ENCODE measurements at regions not wholly inside any gene's neighbourhood (a gene's known extent, or its start where the extent isn't known, plus 50 kb on each side); places are given as distances from the start of the nearest gene placed in this dataset.
"Not testable (repeated sequence)": the region's sequence is repeated elsewhere in the genome, so short reads cannot be mapped to it uniquely, and the experiment has no call there.

DNA sequence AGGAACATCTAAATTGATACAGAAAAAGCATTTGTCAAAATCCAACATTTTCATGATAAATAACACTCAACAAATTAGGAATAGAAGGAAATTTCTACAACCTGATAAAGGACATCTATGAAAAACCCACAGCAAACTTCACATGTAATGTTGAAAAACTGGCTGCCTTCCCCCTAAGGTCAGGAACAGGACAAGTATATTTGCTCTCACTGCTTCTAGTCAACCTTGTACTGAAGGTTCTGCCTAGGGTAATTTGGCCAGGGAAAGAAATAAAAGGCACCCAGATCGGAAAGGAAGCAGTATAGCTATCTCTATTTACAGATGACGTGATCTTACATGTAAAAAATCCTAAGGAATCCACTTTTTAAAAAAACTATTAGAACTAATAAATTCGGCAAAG, 97.1 kb upstream of the USP9X start:
- Mint-ChIP-seq H3K27ac (no peak overlapping the region), H3K9me3 (peaks cover 0 to 6% (median 4%) of the 10 kb centered on the region in 3 donors), H3K4me1 (no peaks in the 10 kb centered on the region), H3K4me3 (no peak overlapping the region), H3K27me3 (peaks cover 0 to 7% of the 10 kb centered on the region in 2 donors), H3K36me3 (no peaks in the 10 kb centered on the region)
- Histone ChIP-seq H3K4me1 (ENCODE audit: control insufficient read depth in 1 of 2, extremely low read depth in 1 of 2, insufficient read depth in 2 of 2, low read length in 2 of 2) (no peaks in the 10 kb centered on the region), H3K36me3 (ENCODE audit: control insufficient read depth in 2 of 2, extremely low read depth in 1 of 2, insufficient read depth in 1 of 2, low read length in 1 of 2) (no peaks in the 10 kb centered on the region), H3K9me3 (no peaks in the 10 kb centered on the region), H3K4me3 (ENCODE audit: control insufficient read depth in 1 of 2, extremely low read depth in 1 of 2, low read length in 1 of 2) (no peak overlapping the region), H3K27ac (ENCODE audit: low read length) (no peak overlapping the region), H3K27me3 (replicated peaks in 1 of 2; ENCODE audit: control insufficient read depth in 2 of 2, extremely low read depth in 1 of 2, insufficient read depth in 2 of 2, low read length in 1 of 2) (no peaks in the 10 kb centered on the region)
- ChIA-PET POLR2A (interaction anchor here in 1 of 2 donors (0.6 kb wide), 1 partner anchor 48 kb away, joined by 4 read pairs; no protein-coding TSS in a partner anchor), CTCF (no interaction called here)
- ATAC-seq (replicated peaks in 1 of 4) (no peak), DNase-seq (no peak)
- 100% methylated on average over 1 of the region's 3 CpGs for WGBS (ENCODE audit: insufficient coverage)

DNA sequence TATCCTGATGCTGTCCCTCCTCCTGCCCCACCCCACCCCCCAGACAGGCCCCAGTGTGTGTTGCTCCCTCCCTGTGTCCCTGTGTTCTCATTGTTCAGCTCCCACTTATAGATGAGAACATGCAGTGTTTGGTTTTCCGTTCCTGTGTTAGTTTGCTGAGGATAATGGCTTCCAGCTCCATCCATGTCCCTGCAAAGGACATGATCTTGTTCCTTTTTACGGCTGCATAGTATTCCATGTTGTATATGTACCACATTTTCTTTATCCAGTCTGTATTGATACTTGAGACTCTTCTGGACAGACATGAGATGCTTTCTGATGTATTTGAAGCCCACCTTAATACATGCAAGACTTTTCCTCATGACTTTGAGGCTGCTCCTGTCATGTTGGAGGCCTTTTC, 91.8 kb upstream of the USP9X start:
- CTCF ChIA-PET: not testable (repeated sequence)

DNA sequence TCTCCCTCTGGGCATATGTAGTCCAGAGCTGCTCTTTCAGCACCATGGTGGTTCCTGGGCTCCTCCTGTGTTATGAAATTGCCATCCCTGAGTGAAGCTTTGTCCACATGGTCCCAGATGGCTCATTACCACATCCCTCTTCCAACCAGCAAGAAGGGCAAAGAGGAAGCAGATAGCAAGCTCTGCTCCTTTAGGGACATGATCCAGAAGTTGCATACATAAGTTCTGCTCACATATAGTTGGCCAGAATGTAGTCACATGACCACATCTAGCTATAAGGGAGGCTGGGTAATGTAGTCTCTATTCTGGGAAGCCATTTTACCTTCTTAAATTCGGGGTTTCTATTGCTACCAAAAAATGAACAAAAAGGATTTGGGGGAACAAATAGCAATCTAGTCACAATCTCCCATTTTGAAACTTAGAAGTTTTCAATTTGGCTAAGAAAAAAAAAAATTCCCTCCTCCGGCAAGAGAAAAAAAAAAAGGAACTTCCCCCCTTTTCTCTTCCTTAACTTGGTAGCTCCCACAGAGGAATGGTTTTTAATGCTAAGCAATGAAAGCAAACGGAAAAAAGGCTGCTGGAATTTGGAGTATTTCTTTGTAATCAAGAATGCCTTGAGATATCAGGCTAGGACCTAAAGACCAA, 88.2 kb upstream of the USP9X start:
- H3K27me3 ChIP-seq (replicated peaks in 1 of 2; ENCODE audit: control insufficient read depth in 2 of 2, extremely low read depth in 1 of 2, insufficient read depth in 2 of 2, low read length in 1 of 2): peaks cover 0 to 2% of the 10 kb centered on the region in 2 experiments
- H3K4me1 ChIP-seq (ENCODE audit: control insufficient read depth in 1 of 2, extremely low read depth in 1 of 2, insufficient read depth in 2 of 2, low read length in 2 of 2): no peaks in the 10 kb centered on the region
- Mint-ChIP-seq H3K4me1 (peaks cover 0 to 5% (median 3%) of the 10 kb centered on the region in 3 donors), H3K36me3 (no peaks in the 10 kb centered on the region), H3K27me3 (peaks cover 0 to 15% of the 10 kb centered on the region in 2 donors), H3K9me3 (peaks cover 0 to 5% (median 0%) of the 10 kb centered on the region in 3 donors), H3K4me3 (peak overlapping the region in 1 of 3 donors; percentile 44), H3K27ac (no peak overlapping the region)
- no peak overlapping the region for H3K27ac ChIP-seq (ENCODE audit: low read length)
- ChIA-PET CTCF (no interaction called here), POLR2A (interaction anchor here in 1 of 2 donors (0.7 kb wide), 1 partner anchor 91 kb away, joined by 4 read pairs; no protein-coding TSS in a partner anchor)
- H3K4me3 ChIP-seq (ENCODE audit: control insufficient read depth in 1 of 2, extremely low read depth in 1 of 2, low read length in 1 of 2): no peak overlapping the region
- ATAC-seq (replicated peaks in 1 of 4) (peak in 2 of 4 experiments; percentile 48 to 93), DNase-seq (peak in 2 of 35 experiments; percentile 0 to 6)
- no peaks in the 10 kb centered on the region for H3K36me3 ChIP-seq (ENCODE audit: control insufficient read depth in 2 of 2, extremely low read depth in 1 of 2, insufficient read depth in 1 of 2, low read length in 1 of 2)
- no CpG with 5 or more reads among the region's 3 CpGs for WGBS (ENCODE audit: insufficient coverage)
- H3K9me3 ChIP-seq: no peaks in the 10 kb centered on the region

More for the DNA sequence above, 91.8 kb upstream of the USP9X start:
- H3K27ac Mint-ChIP-seq; H3K9me3 Mint-ChIP-seq; POLR2A ChIA-PET; H3K4me1 Mint-ChIP-seq; H3K4me1 ChIP-seq (ENCODE audit: control insufficient read depth in 1 of 2, extremely low read depth in 1 of 2, insufficient read depth in 2 of 2, low read length in 2 of 2); H3K9me3 ChIP-seq; H3K27ac ChIP-seq (ENCODE audit: low read length); H3K27me3 ChIP-seq (replicated peaks in 1 of 2; ENCODE audit: control insufficient read depth in 2 of 2, extremely low read depth in 1 of 2, insufficient read depth in 2 of 2, low read length in 1 of 2); H3K4me3 Mint-ChIP-seq; H3K36me3 ChIP-seq (ENCODE audit: control insufficient read depth in 2 of 2, extremely low read depth in 1 of 2, insufficient read depth in 1 of 2, low read length in 1 of 2); ATAC-seq (replicated peaks in 1 of 4); H3K4me3 ChIP-seq (ENCODE audit: control insufficient read depth in 1 of 2, extremely low read depth in 1 of 2, low read length in 1 of 2); H3K36me3 Mint-ChIP-seq; DNase-seq: not testable (repeated sequence)
- H3K27me3 Mint-ChIP-seq: peaks cover 0 to 17% of the 10 kb centered on the region in 2 donors
- no CpG with 5 or more reads among the region's 2 CpGs for WGBS (ENCODE audit: insufficient coverage)

DNA sequence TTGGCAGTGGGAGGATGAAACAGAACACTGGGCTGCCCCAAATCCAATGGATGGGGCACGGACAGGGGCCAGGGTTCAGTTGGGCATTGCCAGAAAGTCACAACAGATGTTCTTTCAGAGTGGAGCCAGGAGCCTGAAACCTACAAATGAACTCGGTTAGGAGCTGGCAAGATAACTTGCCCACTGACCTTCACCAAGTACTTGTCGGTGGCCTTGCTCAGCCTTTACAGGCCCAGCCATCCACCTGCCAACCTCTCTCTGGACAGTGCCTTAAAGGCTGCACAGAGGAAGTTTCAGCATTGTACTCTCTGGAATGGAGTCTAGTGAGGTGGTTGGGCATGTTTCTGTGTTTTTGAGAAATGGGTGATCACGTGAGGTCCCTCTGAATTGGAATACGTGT, 87.1 kb upstream of the USP9X start:
- 100% methylated on average over 1 of the region's 5 CpGs for WGBS (ENCODE audit: insufficient coverage)
- ATAC-seq (replicated peaks in 1 of 4): no peak
- H3K27me3 ChIP-seq (replicated peaks in 1 of 2; ENCODE audit: control insufficient read depth in 2 of 2, extremely low read depth in 1 of 2, insufficient read depth in 2 of 2, low read length in 1 of 2): peaks cover 0 to 2% of the 10 kb centered on the region in 2 experiments
- H3K36me3 Mint-ChIP-seq: no peaks in the 10 kb centered on the region
- H3K4me1 ChIP-seq (ENCODE audit: control insufficient read depth in 1 of 2, extremely low read depth in 1 of 2, insufficient read depth in 2 of 2, low read length in 2 of 2): no peaks in the 10 kb centered on the region
- H3K9me3 Mint-ChIP-seq: peaks cover 0 to 5% (median 0%) of the 10 kb centered on the region in 3 donors
- H3K27ac ChIP-seq (ENCODE audit: low read length): no peak overlapping the region
- H3K4me3 Mint-ChIP-seq: no peak overlapping the region
- no peak for DNase-seq
- no peak overlapping the region for H3K27ac Mint-ChIP-seq
- no peaks in the 10 kb centered on the region for H3K36me3 ChIP-seq (ENCODE audit: control insufficient read depth in 2 of 2, extremely low read depth in 1 of 2, insufficient read depth in 1 of 2, low read length in 1 of 2)
- POLR2A ChIA-PET: no interaction called here
- H3K4me3 ChIP-seq (ENCODE audit: control insufficient read depth in 1 of 2, extremely low read depth in 1 of 2, low read length in 1 of 2): no peak overlapping the region
- peaks cover 0 to 23% of the 10 kb centered on the region in 2 donors for H3K27me3 Mint-ChIP-seq
- no peaks in the 10 kb centered on the region for H3K9me3 ChIP-seq
- CTCF ChIA-PET: interaction anchor here in 1 of 2 donors (1.0 kb wide), 1 partner anchor 11 kb away, joined by 3 read pairs; no protein-coding TSS in a partner anchor
- H3K4me1 Mint-ChIP-seq: peaks cover 0 to 5% (median 3%) of the 10 kb centered on the region in 3 donors

DNA sequence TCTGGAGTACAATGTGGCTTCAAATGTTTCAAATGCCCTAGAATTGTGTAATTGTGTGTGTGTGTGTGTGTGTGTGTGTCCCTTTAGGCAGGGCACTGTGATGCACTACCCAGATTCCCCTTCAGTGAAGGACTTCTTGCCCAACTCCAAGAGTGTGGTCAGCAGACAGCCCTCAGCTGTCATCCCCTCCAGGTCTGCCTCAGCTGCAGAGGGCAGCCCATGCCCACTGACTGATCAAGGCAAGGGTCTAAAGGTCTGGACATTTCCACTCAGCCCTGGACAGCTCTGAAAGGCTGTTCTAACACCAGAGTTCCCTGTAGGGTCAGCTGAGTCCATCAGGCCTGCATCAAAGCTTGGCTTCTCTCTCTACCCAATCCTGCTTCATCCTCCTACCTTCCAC, 83.9 kb upstream of the USP9X start:
- ChIA-PET POLR2A (no interaction called here), CTCF (no interaction called here)
- H3K9me3 ChIP-seq: no peaks in the 10 kb centered on the region
- no peaks in the 10 kb centered on the region for H3K9me3 Mint-ChIP-seq
- H3K4me1 Mint-ChIP-seq: peaks cover 6 to 9% (median 6%) of the 10 kb centered on the region in 3 donors
- DNase-seq (no peak), ATAC-seq (replicated peaks in 1 of 4) (no peak)
- H3K36me3 ChIP-seq (ENCODE audit: control insufficient read depth in 2 of 2, extremely low read depth in 1 of 2, insufficient read depth in 1 of 2, low read length in 1 of 2): no peaks in the 10 kb centered on the region
- H3K27me3 ChIP-seq (replicated peaks in 1 of 2; ENCODE audit: control insufficient read depth in 2 of 2, extremely low read depth in 1 of 2, insufficient read depth in 2 of 2, low read length in 1 of 2): peaks cover 0 to 2% of the 10 kb centered on the region in 2 experiments
- H3K4me1 ChIP-seq (ENCODE audit: control insufficient read depth in 1 of 2, extremely low read depth in 1 of 2, insufficient read depth in 2 of 2, low read length in 2 of 2): peaks cover 2 to 3% of the 10 kb centered on the region in 2 experiments
- peaks cover 0 to 17% of the 10 kb centered on the region in 2 donors for H3K27me3 Mint-ChIP-seq
- H3K4me3 ChIP-seq (ENCODE audit: control insufficient read depth in 1 of 2, extremely low read depth in 1 of 2, low read length in 1 of 2): no peak overlapping the region
- no peaks in the 10 kb centered on the region for H3K36me3 Mint-ChIP-seq
- H3K27ac ChIP-seq (ENCODE audit: low read length): no peak overlapping the region
- H3K4me3 Mint-ChIP-seq: no peak overlapping the region
- H3K27ac Mint-ChIP-seq: no peak overlapping the region

DNA sequence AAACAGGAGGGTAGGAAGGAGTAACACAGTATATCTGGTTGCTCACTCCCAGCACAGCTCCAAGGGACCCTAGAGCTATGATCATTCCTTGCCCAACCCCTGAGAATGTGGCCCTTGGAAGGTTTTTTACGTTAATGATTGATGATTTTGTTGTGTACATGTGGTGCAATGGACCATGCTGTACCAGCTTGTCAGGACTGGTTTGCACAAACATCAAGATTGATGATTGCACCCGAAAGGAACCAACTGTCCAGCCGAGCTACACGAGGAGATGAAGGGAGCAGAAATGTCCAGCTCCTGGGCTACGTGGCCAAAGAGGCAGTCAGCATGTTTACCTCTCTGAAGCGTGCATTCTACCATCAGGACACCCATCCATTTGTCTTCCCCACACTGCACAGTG, 83.2 kb upstream of the USP9X start:
- Mint-ChIP-seq H3K4me3 (no peak overlapping the region), H3K27me3 (peaks cover 0 to 22% of the 10 kb centered on the region in 2 donors), H3K4me1 (peaks cover 6 to 9% (median 8%) of the 10 kb centered on the region in 3 donors), H3K36me3 (no peaks in the 10 kb centered on the region), H3K27ac (no peak overlapping the region), H3K9me3 (no peaks in the 10 kb centered on the region)
- ChIA-PET POLR2A (interaction anchor here in 1 of 2 donors (0.7 kb wide), 1 partner anchor 74 kb away, joined by 3 read pairs; no protein-coding TSS in a partner anchor), CTCF (interaction anchor here in 1 of 2 donors (0.6 kb wide), 1 partner anchor 60 kb away, joined by 3 read pairs; no protein-coding TSS in a partner anchor)
- WGBS (ENCODE audit: insufficient coverage): 85% methylated on average over 5 of the region's 6 CpGs
- no peaks in the 10 kb centered on the region for H3K36me3 ChIP-seq (ENCODE audit: control insufficient read depth in 2 of 2, extremely low read depth in 1 of 2, insufficient read depth in 1 of 2, low read length in 1 of 2)
- H3K27me3 ChIP-seq (replicated peaks in 1 of 2; ENCODE audit: control insufficient read depth in 2 of 2, extremely low read depth in 1 of 2, insufficient read depth in 2 of 2, low read length in 1 of 2): peaks cover 0 to 2% of the 10 kb centered on the region in 2 experiments
- ATAC-seq (replicated peaks in 1 of 4) (no peak), DNase-seq (no peak)
- no peak overlapping the region for H3K27ac ChIP-seq (ENCODE audit: low read length)
- no peak overlapping the region for H3K4me3 ChIP-seq (ENCODE audit: control insufficient read depth in 1 of 2, extremely low read depth in 1 of 2, low read length in 1 of 2)
- H3K9me3 ChIP-seq: no peaks in the 10 kb centered on the region
- peaks cover 2 to 3% of the 10 kb centered on the region in 2 experiments for H3K4me1 ChIP-seq (ENCODE audit: control insufficient read depth in 1 of 2, extremely low read depth in 1 of 2, insufficient read depth in 2 of 2, low read length in 2 of 2)
